Astrocyte (in vitro differentiated cells and primary cell): ENCODE measurements at regions not wholly inside any gene's neighbourhood (a gene's known extent, or its start where the extent isn't known, plus 50 kb on each side); places are given as distances from the start of the nearest gene placed in this dataset.

ENCODE experiments used
- DNase-seq: peaks from one replicate; pipeline ENCODE4 v3.0.0-alpha.2; 2010; ENCODE audit warnings: low read depth
- FAIRE-seq: peaks from 2 replicates; lab custom pipeline; 2011; peaks lifted over from hg19 to GRCh38; lab: Jason Lieb, UNC
- H2AFZ ChIP-seq: 2 replicates; pipeline ENCODE4 v1.6.0; 2012; ENCODE audit warnings: low read depth, low read length, inconsistent platforms
- H3K27ac ChIP-seq: 2 replicates; pipeline ENCODE4 v1.5.1; 2011; ENCODE audit warnings: low read depth, low read length, inconsistent platforms
- H3K27me3 ChIP-seq: 2 replicates; pipeline ENCODE4 v1.6.0; 2011; ENCODE audit warnings: low read length, inconsistent platforms; ENCODE audit not compliant: insufficient read depth
- H3K36me3 ChIP-seq: 2 replicates; pipeline ENCODE4 v1.5.1; 2011; ENCODE audit warnings: low read length, inconsistent platforms; ENCODE audit not compliant: insufficient read depth
- H3K4me1 ChIP-seq: 2 replicates; pipeline ENCODE4 v1.5.1; 2011; ENCODE audit warnings: low read length, inconsistent platforms; ENCODE audit not compliant: insufficient read depth
- H3K4me2 ChIP-seq: 2 replicates; pipeline ENCODE4 v1.6.0; 2012; ENCODE audit warnings: low read length, inconsistent platforms
- H3K4me3 ChIP-seq: 2 replicates; pipeline ENCODE4 v1.5.1; 2011; ENCODE audit warnings: low read depth, mild to moderate bottlenecking, low read length, inconsistent platforms; ENCODE audit not compliant: insufficient read depth
- H3K79me2 ChIP-seq: 2 replicates; pipeline ENCODE4 v1.6.0; 2012; ENCODE audit warnings: mild to moderate bottlenecking, low read length, inconsistent platforms; ENCODE audit not compliant: insufficient read depth
- H3K9ac ChIP-seq: 2 replicates; pipeline ENCODE4 v1.6.0; 2012; ENCODE audit warnings: mild to moderate bottlenecking, low read length, inconsistent platforms
- H3K9me3 ChIP-seq: 2 replicates; pipeline ENCODE4 v1.5.1; 2012; ENCODE audit warnings: low read depth, mild to moderate bottlenecking, low read length, inconsistent platforms; ENCODE audit not compliant: insufficient read depth
- H4K20me1 ChIP-seq: 2 replicates; pipeline ENCODE4 v1.6.0; 2012; ENCODE audit warnings: low read length, inconsistent platforms; ENCODE audit not compliant: insufficient read depth
- H3K27ac Mint-ChIP-seq: one replicate; pipeline ENCODE4 v1.8.0; 2021; ENCODE audit warnings: mild to moderate bottlenecking, mixed read lengths; ENCODE audit not compliant: unreplicated experiment
- H3K27me3 Mint-ChIP-seq: one replicate; pipeline ENCODE4 v1.8.0; 2021; ENCODE audit warnings: low read depth, mixed read lengths; ENCODE audit not compliant: unreplicated experiment
- H3K36me3 Mint-ChIP-seq: one replicate; pipeline ENCODE4 v1.8.0; 2021; ENCODE audit warnings: low read depth, mixed read lengths; ENCODE audit not compliant: unreplicated experiment
- H3K4me1 Mint-ChIP-seq: one replicate; pipeline ENCODE4 v1.8.0; 2021; ENCODE audit warnings: low read depth, mixed read lengths; ENCODE audit not compliant: unreplicated experiment
- H3K4me3 Mint-ChIP-seq: one replicate; pipeline ENCODE4 v1.8.0; 2021; ENCODE audit warnings: mild to moderate bottlenecking, moderate library complexity, mixed read lengths; ENCODE audit not compliant: unreplicated experiment
- H3K9me3 Mint-ChIP-seq: one replicate; pipeline ENCODE4 v1.8.0; 2021; ENCODE audit warnings: mild to moderate bottlenecking, mixed read lengths; ENCODE audit not compliant: unreplicated experiment
- CTCF ChIP-seq: IDR thresholded peaks from 2 replicates; pipeline ENCODE4 v1.5.1; 2011; ENCODE audit warnings: low read depth, mild to moderate bottlenecking, inconsistent platforms, low read length, moderate library complexity; ENCODE audit not compliant: insufficient read depth
- EZH2 ChIP-seq: IDR thresholded peaks from 2 replicates; pipeline ENCODE4 v1.6.1; 2012; ENCODE audit warnings: mild to moderate bottlenecking, low read length, inconsistent platforms; ENCODE audit not compliant: insufficient read depth

GRCh38 chr3:159513867-159514380 is 474.7 kb upstream of the IL12A start:
- no peak overlapping the region for H2AFZ ChIP-seq
- Mint-ChIP-seq H3K4me1 (no peaks in the 10 kb centered on the region), H3K27ac (no peak overlapping the region), H3K4me3 (no peak overlapping the region), H3K27me3 (peaks cover 5% of the 10 kb centered on the region), H3K36me3 (no peaks in the 10 kb centered on the region), H3K9me3 (peaks cover 7% of the 10 kb centered on the region)
- TF ChIP-seq EZH2 (no peak), CTCF (no peak)
- no peak overlapping the region for H3K4me3 ChIP-seq
- no peaks in the 10 kb centered on the region for H3K4me1 ChIP-seq
- DNase-seq (peak; percentile 12), FAIRE-seq (no peak)
- H3K79me2 ChIP-seq, result no peaks in the 10 kb centered on the region
- no peak overlapping the region for H3K27ac ChIP-seq
- no peaks in the 10 kb centered on the region for H3K36me3 ChIP-seq
- no peaks in the 10 kb centered on the region for H3K27me3 ChIP-seq
- H3K9ac ChIP-seq, result no peak overlapping the region
- no peak overlapping the region for H3K4me2 ChIP-seq
- H4K20me1 ChIP-seq, result no peaks in the 10 kb centered on the region
- no peaks in the 10 kb centered on the region for H3K9me3 ChIP-seq

- peaks cover 5% of the 10 kb centered on the region for H3K27me3 Mint-ChIP-seq
- TF ChIP-seq CTCF, result no peak
- TF ChIP-seq EZH2, result no peak
- Histone ChIP-seq H4K20me1 (no peaks in the 10 kb centered on the region), H3K4me2 (no peak overlapping the region), H3K27ac (no peak overlapping the region), H3K9me3 (no peaks in the 10 kb centered on the region), H3K27me3 (no peaks in the 10 kb centered on the region), H3K4me3 (no peak overlapping the region), H3K9ac (no peak overlapping the region), H2AFZ (no peak overlapping the region), H3K4me1 (no peaks in the 10 kb centered on the region), H3K79me2 (no peaks in the 10 kb centered on the region), H3K36me3 (no peaks in the 10 kb centered on the region)
- H3K4me3 Mint-ChIP-seq, result no peak overlapping the region
- DNase-seq, result no peak
- no peaks in the 10 kb centered on the region for H3K4me1 Mint-ChIP-seq
- no peak for FAIRE-seq
- H3K27ac Mint-ChIP-seq, result no peak overlapping the region
- H3K9me3 Mint-ChIP-seq, result no peaks in the 10 kb centered on the region
- no peaks in the 10 kb centered on the region for H3K36me3 Mint-ChIP-seq
These were observed 471.5 kb upstream of the IL12A start for GRCh38 chr3:159517105-159517504.

- H3K36me3 Mint-ChIP-seq, result no peaks in the 10 kb centered on the region
- Histone ChIP-seq H2AFZ (no peak overlapping the region), H3K4me3 (no peak overlapping the region), H3K36me3 (no peaks in the 10 kb centered on the region), H3K4me2 (no peak overlapping the region), H3K79me2 (no peaks in the 10 kb centered on the region), H4K20me1 (no peaks in the 10 kb centered on the region), H3K9ac (no peak overlapping the region), H3K9me3 (no peaks in the 10 kb centered on the region), H3K4me1 (no peaks in the 10 kb centered on the region), H3K27me3 (no peaks in the 10 kb centered on the region), H3K27ac (no peak overlapping the region)
- H3K9me3 Mint-ChIP-seq, result no peaks in the 10 kb centered on the region
- FAIRE-seq (no peak), DNase-seq (no peak)
- no peaks in the 10 kb centered on the region for H3K4me1 Mint-ChIP-seq
- no peak overlapping the region for H3K27ac Mint-ChIP-seq
- no peak for TF ChIP-seq CTCF
- TF ChIP-seq EZH2, result no peak
- peaks cover 12% of the 10 kb centered on the region for H3K27me3 Mint-ChIP-seq
- no peak overlapping the region for H3K4me3 Mint-ChIP-seq
These were observed 468.0 kb upstream of the IL12A start for GRCh38 chr3:159520638-159521037.
